HEK293 (cell line): ENCODE measurements at regions not wholly inside any gene's neighbourhood (a gene's known extent, or its start where the extent isn't known, plus 50 kb on each side); places are given as distances from the start of the nearest gene placed in this dataset.

Experiments used
- CTCF ChIA-PET: fragments of 350-600 bp; formaldehyde crosslinking; extraction: SDS; loops from one replicate; lab custom pipeline; 2021; ENCODE audit warnings: antibody characterized with exemption; lab: Yijun Ruan, JAX
- POLR2A ChIA-PET: fragments of 300-600 bp; formaldehyde crosslinking; extraction: SDS; loops from one replicate; lab custom pipeline; 2020; ENCODE audit warnings: antibody characterized with exemption, inconsistent platforms; lab: Yijun Ruan, JAX
- H3K27ac ChIP-seq: fragments of 200-500 bp; sonication (Bioruptor generic); 2 replicates; pipeline ENCODE4 v1.5.1; 2014; ENCODE audit warnings: low read depth, low read length, control low read depth, inconsistent platforms; ENCODE audit errors: extremely low read depth
- H3K36me3 ChIP-seq, 2 experiments: fragments of 200-500 bp in 1 of 2; sonication (Bioruptor generic) in 1 of 2; 1 replicate in 1 of 2; 2 replicates in 1 of 2; pipeline ENCODE4 v1.5.1; 2014 to 2017; ENCODE audit warnings: inconsistent platforms in 2 of 2, low read length in 2 of 2; ENCODE audit not compliant: control insufficient read depth in 2 of 2, insufficient read depth in 1 of 2
- H3K4me1 ChIP-seq: fragments of 200-500 bp; sonication (Bioruptor generic); 2 replicates; pipeline ENCODE4 v1.5.1; 2014; ENCODE audit warnings: mild to moderate bottlenecking, low read length, inconsistent platforms; ENCODE audit not compliant: control insufficient read depth, insufficient read depth
- H3K4me3 ChIP-seq: 2 replicates; pipeline ENCODE4 v1.5.1; 2011; ENCODE audit warnings: low read depth, mild to moderate bottlenecking, control low read depth, low read length, moderate library complexity
- H3K9me3 ChIP-seq: fragments of 200-500 bp; sonication (Bioruptor generic); 2 replicates; pipeline ENCODE4 v1.5.1; 2014; ENCODE audit warnings: low read depth, low read length, inconsistent platforms; ENCODE audit not compliant: control insufficient read depth, insufficient read depth
- GLIS2 ChIP-seq: fragments of 450-650 bp; formaldehyde crosslinking; IDR thresholded peaks from 2 replicates; pipeline ENCODE4 v1.5.1; 2016; ENCODE audit warnings: missing biosample characterization, missing genetic modification characterization
- HOXD13 ChIP-seq: sonication (generic); formaldehyde crosslinking; IDR thresholded peaks from 2 replicates; pipeline ENCODE4 v1.8.0; 2022; ENCODE audit warnings: missing genetic modification reagents, borderline replicate concordance
- KLF1 ChIP-seq: fragments of 450-650 bp; formaldehyde crosslinking; IDR thresholded peaks from 2 replicates; pipeline ENCODE4 v1.5.1; 2016; ENCODE audit warnings: missing biosample characterization, missing genetic modification characterization
- KLF10 ChIP-seq: fragments of 450-650 bp; IDR thresholded peaks from 2 replicates; pipeline ENCODE4 v1.5.1; 2018; ENCODE audit warnings: missing biosample characterization, mild to moderate bottlenecking, missing genetic modification characterization
- KLF16 ChIP-seq: fragments of 450-650 bp; formaldehyde crosslinking; IDR thresholded peaks from 2 replicates; pipeline ENCODE4 v1.5.1; 2017; ENCODE audit warnings: missing biosample characterization, missing genetic modification characterization
- KLF7 ChIP-seq: fragments of 450-650 bp; formaldehyde crosslinking; IDR thresholded peaks from 2 replicates; pipeline ENCODE4 v1.5.1; 2016; ENCODE audit warnings: missing biosample characterization, missing genetic modification characterization, borderline replicate concordance
- KLF9 ChIP-seq: fragments of 450-650 bp; formaldehyde crosslinking; IDR thresholded peaks from 2 replicates; pipeline ENCODE4 v1.5.1; 2016; ENCODE audit warnings: missing biosample characterization, missing genetic modification characterization, low read depth
- SP2 ChIP-seq: fragments of 450-650 bp; formaldehyde crosslinking; IDR thresholded peaks from 2 replicates; pipeline ENCODE4 v1.5.1; 2016; ENCODE audit warnings: missing biosample characterization, missing genetic modification characterization
- SP3 ChIP-seq: fragments of 450-650 bp; formaldehyde crosslinking; IDR thresholded peaks from 2 replicates; pipeline ENCODE4 v1.5.1; 2016; ENCODE audit warnings: missing biosample characterization, missing genetic modification characterization
- ZBTB17 ChIP-seq: fragments of 450-650 bp; formaldehyde crosslinking; IDR thresholded peaks from 2 replicates; pipeline ENCODE4 v1.5.1; 2016; ENCODE audit warnings: missing biosample characterization, missing genetic modification characterization
- ZFP3 ChIP-seq: fragments of 450-650 bp; formaldehyde crosslinking; IDR thresholded peaks from 2 replicates; pipeline ENCODE4 v1.5.1; 2016; ENCODE audit warnings: low read depth, missing biosample characterization, missing genetic modification characterization
- ZNF121 ChIP-seq: fragments of 450-650 bp; formaldehyde crosslinking; IDR thresholded peaks from 2 replicates; pipeline ENCODE4 v1.5.1; 2016; ENCODE audit warnings: missing biosample characterization, missing genetic modification characterization
- ZNF140 ChIP-seq: fragments of 450-650 bp; formaldehyde crosslinking; IDR thresholded peaks from 2 replicates; pipeline ENCODE4 v1.5.1; 2016; ENCODE audit warnings: missing biosample characterization, missing genetic modification characterization
- ZNF335 ChIP-seq: fragments of 450-650 bp; formaldehyde crosslinking; conservative IDR thresholded peaks from 2 replicates; pipeline ENCODE4 v1.5.1; 2016; ENCODE audit warnings: missing biosample characterization, missing genetic modification characterization
- ZNF366 ChIP-seq: fragments of 450-650 bp; formaldehyde crosslinking; conservative IDR thresholded peaks from 2 replicates; pipeline ENCODE4 v1.5.1; 2016; ENCODE audit warnings: missing biosample characterization, missing genetic modification characterization
- ZNF548 ChIP-seq: fragments of 450-650 bp; formaldehyde crosslinking; IDR thresholded peaks from 2 replicates; pipeline ENCODE4 v1.5.1; 2016; ENCODE audit warnings: missing biosample characterization, missing genetic modification characterization
- ZNF600 ChIP-seq: fragments of 450-650 bp; formaldehyde crosslinking; IDR thresholded peaks from 2 replicates; pipeline ENCODE4 v1.5.1; 2016; ENCODE audit warnings: missing biosample characterization, missing genetic modification characterization
- ZNF76 ChIP-seq: fragments of 450-650 bp; formaldehyde crosslinking; IDR thresholded peaks from 2 replicates; pipeline ENCODE4; 2016; ENCODE audit warnings: low read depth, missing biosample characterization, missing genetic modification characterization, borderline replicate concordance
- ZNF785 ChIP-seq: fragments of 450-650 bp; formaldehyde crosslinking; IDR thresholded peaks from 2 replicates; pipeline ENCODE4 v1.5.1; 2016; ENCODE audit warnings: missing biosample characterization, missing genetic modification characterization
- TF ChIP-seq, protein P1 (sequence below): fragments of 450-650 bp; formaldehyde crosslinking; IDR thresholded peaks from 2 replicates; pipeline ENCODE4 v1.5.1; 2016; ENCODE audit warnings: missing biosample characterization, missing genetic modification characterization
- TF ChIP-seq, protein P2 (sequence below): fragments of 450-650 bp; formaldehyde crosslinking; IDR thresholded peaks from 2 replicates; pipeline ENCODE4 v1.5.1; 2016; ENCODE audit warnings: missing biosample characterization, missing genetic modification characterization
- TF ChIP-seq, protein P3 (sequence below): fragments of 450-650 bp; formaldehyde crosslinking; IDR thresholded peaks from 2 replicates; pipeline ENCODE4 v1.5.1; 2016; ENCODE audit warnings: missing biosample characterization, missing genetic modification characterization
- TF ChIP-seq, protein P4 (sequence below): fragments of 450-650 bp; formaldehyde crosslinking; IDR thresholded peaks from 2 replicates; pipeline ENCODE4 v1.5.1; 2016; ENCODE audit warnings: missing biosample characterization, missing genetic modification characterization
- TF ChIP-seq, protein P5 (sequence below): fragments of 450-650 bp; formaldehyde crosslinking; IDR thresholded peaks from 2 replicates; pipeline ENCODE4 v1.5.1; 2016; ENCODE audit warnings: missing biosample characterization, missing genetic modification characterization
- TF ChIP-seq, protein P6 (sequence below): fragments of 450-650 bp; formaldehyde crosslinking; IDR thresholded peaks from 2 replicates; pipeline ENCODE4 v1.5.1; 2016; ENCODE audit warnings: missing biosample characterization, missing genetic modification characterization

DNA sequence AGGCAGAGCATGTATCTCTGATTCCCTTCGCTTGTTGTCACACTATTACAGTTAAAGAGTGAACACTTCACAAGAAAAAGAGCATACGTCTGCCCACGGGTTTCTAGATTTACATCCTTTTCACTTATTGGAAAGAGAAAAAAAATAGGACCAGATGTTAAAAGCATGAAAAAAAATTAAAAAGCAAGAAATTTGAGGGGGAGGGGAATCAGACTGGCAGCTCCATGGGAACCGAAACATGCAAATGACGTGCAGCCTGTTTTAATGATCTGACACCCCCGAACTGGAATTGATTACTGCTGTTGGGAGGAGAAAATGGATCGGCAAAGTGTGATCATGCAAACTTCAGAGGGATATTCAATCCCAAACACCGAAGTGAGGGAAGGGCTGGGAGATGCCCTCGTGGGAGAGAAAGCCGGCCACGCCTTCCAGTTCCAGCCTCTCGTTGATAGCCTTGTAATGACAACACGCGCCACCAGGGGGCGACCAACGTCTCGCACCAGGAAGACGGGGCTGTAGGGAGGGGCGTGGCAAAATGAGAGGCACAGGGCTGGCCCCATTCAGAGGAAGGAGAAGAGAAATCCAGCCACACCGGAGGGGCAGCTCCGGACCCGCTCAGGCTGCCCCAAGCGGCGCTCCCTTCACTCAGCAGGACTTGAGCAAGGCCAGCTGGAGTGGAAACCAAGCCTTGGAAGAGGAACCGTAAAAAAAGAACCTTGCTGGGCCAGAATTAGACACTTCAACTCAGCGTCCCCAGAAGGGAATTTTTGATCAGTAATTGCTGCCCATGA lies 53.8 kb upstream of the SYT13 start:
- no peak overlapping the region for H3K4me3 ChIP-seq
- ChIA-PET CTCF (interaction anchor here (0.6 to 3.3 kb wide), 16 partner anchors 9 to 458 kb away, joined by 3 to 34 read pairs (median 4); no protein-coding TSS in a partner anchor), POLR2A (interaction anchor here (0.6 kb wide), 1 partner anchor 232 kb away, joined by 3 read pairs; no protein-coding TSS in a partner anchor)
- no peaks in the 10 kb centered on the region for H3K36me3 ChIP-seq
- H3K9me3 ChIP-seq: no peaks in the 10 kb centered on the region
- H3K27ac ChIP-seq: no peak overlapping the region
- H3K4me1 ChIP-seq: no peaks in the 10 kb centered on the region
- TF ChIP-seq, protein P1, sequence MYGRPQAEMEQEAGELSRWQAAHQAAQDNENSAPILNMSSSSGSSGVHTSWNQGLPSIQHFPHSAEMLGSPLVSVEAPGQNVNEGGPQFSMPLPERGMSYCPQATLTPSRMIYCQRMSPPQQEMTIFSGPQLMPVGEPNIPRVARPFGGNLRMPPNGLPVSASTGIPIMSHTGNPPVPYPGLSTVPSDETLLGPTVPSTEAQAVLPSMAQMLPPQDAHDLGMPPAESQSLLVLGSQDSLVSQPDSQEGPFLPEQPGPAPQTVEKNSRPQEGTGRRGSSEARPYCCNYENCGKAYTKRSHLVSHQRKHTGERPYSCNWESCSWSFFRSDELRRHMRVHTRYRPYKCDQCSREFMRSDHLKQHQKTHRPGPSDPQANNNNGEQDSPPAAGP (tag by site-specific recombination): 0 out of 2 replicates have a peak, but pooled peaks have one; percentile 38
- TF ChIP-seq ZNF121 (tag by site-specific recombination): no peak
- TF ChIP-seq, protein P2, sequence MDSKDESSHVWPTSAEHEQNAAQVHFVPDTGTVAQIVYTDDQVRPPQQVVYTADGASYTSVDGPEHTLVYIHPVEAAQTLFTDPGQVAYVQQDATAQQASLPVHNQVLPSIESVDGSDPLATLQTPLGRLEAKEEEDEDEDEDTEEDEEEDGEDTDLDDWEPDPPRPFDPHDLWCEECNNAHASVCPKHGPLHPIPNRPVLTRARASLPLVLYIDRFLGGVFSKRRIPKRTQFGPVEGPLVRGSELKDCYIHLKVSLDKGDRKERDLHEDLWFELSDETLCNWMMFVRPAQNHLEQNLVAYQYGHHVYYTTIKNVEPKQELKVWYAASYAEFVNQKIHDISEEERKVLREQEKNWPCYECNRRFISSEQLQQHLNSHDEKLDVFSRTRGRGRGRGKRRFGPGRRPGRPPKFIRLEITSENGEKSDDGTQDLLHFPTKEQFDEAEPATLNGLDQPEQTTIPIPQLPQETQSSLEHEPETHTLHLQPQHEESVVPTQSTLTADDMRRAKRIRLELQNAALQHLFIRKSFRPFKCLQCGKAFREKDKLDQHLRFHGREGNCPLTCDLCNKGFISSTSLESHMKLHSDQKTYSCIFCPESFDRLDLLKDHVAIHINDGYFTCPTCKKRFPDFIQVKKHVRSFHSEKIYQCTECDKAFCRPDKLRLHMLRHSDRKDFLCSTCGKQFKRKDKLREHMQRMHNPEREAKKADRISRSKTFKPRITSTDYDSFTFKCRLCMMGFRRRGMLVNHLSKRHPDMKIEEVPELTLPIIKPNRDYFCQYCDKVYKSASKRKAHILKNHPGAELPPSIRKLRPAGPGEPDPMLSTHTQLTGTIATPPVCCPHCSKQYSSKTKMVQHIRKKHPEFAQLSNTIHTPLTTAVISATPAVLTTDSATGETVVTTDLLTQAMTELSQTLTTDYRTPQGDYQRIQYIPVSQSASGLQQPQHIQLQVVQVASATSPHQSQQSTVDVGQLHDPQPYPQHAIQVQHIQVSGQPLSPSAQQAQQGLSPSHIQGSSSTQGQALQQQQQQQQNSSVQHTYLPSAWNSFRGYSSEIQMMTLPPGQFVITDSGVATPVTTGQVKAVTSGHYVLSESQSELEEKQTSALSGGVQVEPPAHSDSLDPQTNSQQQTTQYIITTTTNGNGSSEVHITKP (tag by site-specific recombination): peak; percentile 65
- TF ChIP-seq, protein P3, sequence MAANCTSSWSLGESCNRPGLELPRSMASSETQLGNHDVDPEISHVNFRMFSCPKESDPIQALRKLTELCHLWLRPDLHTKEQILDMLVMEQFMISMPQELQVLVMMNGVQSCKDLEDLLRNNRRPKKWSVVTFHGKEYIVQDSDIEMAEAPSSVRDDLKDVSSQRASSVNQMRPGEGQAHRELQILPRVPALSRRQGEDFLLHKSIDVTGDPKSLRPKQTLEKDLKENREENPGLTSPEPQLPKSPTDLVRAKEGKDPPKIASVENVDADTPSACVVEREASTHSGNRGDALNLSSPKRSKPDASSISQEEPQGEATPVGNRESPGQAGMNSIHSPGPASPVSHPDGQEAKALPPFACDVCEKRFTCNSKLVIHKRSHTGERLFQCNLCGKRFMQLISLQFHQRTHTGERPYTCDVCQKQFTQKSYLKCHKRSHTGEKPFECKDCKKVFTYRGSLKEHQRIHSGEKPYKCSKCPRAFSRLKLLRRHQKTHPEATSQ (tag by site-specific recombination): no peak
- TF ChIP-seq SP2: 0 out of 2 replicates have a peak, but pooled peaks have one; percentile 25
- TF ChIP-seq ZNF76 (tag by site-specific recombination): 0 out of 2 replicates have a peak, but pooled peaks have one; percentile 19
- TF ChIP-seq ZNF600 (tag by site-specific recombination): 0 out of 2 replicates have a peak, but pooled peaks have one; percentile 33
- TF ChIP-seq, protein P4, sequence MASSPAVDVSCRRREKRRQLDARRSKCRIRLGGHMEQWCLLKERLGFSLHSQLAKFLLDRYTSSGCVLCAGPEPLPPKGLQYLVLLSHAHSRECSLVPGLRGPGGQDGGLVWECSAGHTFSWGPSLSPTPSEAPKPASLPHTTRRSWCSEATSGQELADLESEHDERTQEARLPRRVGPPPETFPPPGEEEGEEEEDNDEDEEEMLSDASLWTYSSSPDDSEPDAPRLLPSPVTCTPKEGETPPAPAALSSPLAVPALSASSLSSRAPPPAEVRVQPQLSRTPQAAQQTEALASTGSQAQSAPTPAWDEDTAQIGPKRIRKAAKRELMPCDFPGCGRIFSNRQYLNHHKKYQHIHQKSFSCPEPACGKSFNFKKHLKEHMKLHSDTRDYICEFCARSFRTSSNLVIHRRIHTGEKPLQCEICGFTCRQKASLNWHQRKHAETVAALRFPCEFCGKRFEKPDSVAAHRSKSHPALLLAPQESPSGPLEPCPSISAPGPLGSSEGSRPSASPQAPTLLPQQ (tag by site-specific recombination): 0 out of 2 replicates have a peak, but pooled peaks have one; percentile 45
- TF ChIP-seq KLF10 (tag by site-specific recombination): peak; percentile 34; the same call in 1 of the 2 replicates
- peak; percentile 46; the same call in 1 of the 2 replicates for TF ChIP-seq KLF1 (tag by site-specific recombination)
- 0 out of 2 replicates have a peak, but pooled peaks have one; percentile 35 for TF ChIP-seq ZNF335 (tag by site-specific recombination)
- peak; percentile 93 for TF ChIP-seq KLF9 (tag by site-specific recombination)
- 0 out of 2 replicates have a peak, but pooled peaks have one; percentile 53 for TF ChIP-seq ZNF785 (tag by site-specific recombination)
- TF ChIP-seq ZBTB17 (tag by site-specific recombination): peak; percentile 34
- TF ChIP-seq ZNF140 (tag by site-specific recombination): no peak
- TF ChIP-seq, protein P5, sequence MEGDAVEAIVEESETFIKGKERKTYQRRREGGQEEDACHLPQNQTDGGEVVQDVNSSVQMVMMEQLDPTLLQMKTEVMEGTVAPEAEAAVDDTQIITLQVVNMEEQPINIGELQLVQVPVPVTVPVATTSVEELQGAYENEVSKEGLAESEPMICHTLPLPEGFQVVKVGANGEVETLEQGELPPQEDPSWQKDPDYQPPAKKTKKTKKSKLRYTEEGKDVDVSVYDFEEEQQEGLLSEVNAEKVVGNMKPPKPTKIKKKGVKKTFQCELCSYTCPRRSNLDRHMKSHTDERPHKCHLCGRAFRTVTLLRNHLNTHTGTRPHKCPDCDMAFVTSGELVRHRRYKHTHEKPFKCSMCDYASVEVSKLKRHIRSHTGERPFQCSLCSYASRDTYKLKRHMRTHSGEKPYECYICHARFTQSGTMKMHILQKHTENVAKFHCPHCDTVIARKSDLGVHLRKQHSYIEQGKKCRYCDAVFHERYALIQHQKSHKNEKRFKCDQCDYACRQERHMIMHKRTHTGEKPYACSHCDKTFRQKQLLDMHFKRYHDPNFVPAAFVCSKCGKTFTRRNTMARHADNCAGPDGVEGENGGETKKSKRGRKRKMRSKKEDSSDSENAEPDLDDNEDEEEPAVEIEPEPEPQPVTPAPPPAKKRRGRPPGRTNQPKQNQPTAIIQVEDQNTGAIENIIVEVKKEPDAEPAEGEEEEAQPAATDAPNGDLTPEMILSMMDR (tag by site-specific recombination): peak; percentile 82
- no peak for TF ChIP-seq ZNF548 (tag by site-specific recombination)
- TF ChIP-seq HOXD13 (CRISPR knock-in tag): no peak
- TF ChIP-seq ZFP3 (tag by site-specific recombination): no peak
- TF ChIP-seq KLF16 (tag by site-specific recombination): 0 out of 2 replicates have a peak, but pooled peaks have one; percentile 29
- TF ChIP-seq ZNF366: peak; percentile 63
- TF ChIP-seq, protein P6, sequence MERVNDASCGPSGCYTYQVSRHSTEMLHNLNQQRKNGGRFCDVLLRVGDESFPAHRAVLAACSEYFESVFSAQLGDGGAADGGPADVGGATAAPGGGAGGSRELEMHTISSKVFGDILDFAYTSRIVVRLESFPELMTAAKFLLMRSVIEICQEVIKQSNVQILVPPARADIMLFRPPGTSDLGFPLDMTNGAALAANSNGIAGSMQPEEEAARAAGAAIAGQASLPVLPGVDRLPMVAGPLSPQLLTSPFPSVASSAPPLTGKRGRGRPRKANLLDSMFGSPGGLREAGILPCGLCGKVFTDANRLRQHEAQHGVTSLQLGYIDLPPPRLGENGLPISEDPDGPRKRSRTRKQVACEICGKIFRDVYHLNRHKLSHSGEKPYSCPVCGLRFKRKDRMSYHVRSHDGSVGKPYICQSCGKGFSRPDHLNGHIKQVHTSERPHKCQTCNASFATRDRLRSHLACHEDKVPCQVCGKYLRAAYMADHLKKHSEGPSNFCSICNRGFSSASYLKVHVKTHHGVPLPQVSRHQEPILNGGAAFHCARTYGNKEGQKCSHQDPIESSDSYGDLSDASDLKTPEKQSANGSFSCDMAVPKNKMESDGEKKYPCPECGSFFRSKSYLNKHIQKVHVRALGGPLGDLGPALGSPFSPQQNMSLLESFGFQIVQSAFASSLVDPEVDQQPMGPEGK (tag by site-specific recombination): peak; percentile 51; the same call in 1 of the 2 replicates
- TF ChIP-seq GLIS2 (tag by site-specific recombination): peak; percentile 58
- 0 out of 2 replicates have a peak, but pooled peaks have one; percentile 15 for TF ChIP-seq KLF7 (tag by site-specific recombination)
- peak; percentile 61; the same call in 1 of the 2 replicates for TF ChIP-seq SP3 (tag by site-specific recombination)
